ENCODE measurements at regions not wholly inside any gene's neighbourhood (a gene's known extent, or its start where the extent isn't known, plus 50 kb on each side); places are given as distances from the start of the nearest gene placed in this dataset.
"Not testable (repeated sequence)": the region's sequence is repeated elsewhere in the genome, so short reads cannot be mapped to it uniquely, and the experiment has no call there.

DNA sequence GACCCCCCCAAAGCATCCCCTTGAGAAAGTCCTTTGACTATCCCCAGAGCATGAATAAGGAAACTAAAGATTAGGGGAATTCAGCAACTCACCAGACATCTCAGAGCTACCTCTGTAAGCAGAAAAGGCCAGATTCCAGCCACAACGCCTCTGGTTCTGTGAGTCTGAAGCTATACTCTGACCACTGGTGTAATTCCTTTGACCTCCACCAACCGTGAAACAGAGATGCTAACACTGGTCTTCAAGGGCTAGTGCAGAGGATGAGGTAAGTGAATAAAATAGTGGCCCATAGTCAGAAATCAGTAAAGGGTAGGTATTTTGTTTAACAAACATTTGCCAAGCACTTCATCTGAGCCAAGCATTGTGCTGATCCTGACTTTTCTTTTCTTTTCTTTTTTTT, 353.4 kb downstream of the NPIPA8 start:
- DNase-seq = no peak

DNA sequence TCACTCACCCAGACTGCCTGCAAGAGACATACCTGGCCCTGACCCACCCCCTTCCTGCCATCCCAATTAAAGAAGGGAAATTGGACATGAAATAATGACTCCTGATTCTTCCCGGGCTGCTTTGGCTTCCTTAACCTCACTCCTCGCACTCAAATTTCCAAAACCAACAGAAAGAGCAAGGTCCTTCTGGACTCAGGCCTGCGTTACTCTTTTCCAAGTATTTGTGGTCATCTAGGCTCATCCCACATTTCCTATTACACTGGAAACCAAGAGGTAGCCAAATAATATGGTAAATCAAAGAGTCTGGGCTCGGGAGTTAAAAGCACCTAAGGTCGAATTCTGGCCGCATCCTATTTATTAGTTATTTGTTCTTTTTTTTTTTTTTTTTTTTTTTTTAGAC, 359.3 kb downstream of the NPIPA8 start:
- no peak for DNase-seq

DNA sequence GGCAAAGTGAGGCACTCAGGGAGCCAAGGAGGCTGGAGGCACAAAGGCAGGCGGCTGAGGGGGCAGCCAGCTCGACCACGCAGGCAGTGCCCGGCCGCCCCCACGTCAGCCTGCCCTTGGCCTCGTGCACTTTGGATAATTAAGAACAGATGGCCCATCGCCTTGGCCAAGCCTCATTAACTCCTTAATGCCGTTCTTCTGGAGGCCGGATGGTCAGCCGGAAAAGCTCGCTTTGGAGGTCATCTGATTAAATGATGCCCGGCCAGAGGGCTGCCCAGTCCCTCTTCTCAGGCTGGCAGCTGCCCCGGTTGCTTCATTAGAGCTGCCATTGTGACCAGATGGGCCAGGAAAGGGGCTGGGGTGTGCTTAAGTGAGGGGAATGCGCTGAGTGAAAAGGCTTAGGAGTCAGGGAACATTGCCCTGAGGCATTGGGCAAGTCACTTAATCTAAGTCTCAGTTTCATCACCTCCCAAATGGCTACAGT, 364.0 kb downstream of the NPIPA8 start:
- DNase-seq = no peak

DNA sequence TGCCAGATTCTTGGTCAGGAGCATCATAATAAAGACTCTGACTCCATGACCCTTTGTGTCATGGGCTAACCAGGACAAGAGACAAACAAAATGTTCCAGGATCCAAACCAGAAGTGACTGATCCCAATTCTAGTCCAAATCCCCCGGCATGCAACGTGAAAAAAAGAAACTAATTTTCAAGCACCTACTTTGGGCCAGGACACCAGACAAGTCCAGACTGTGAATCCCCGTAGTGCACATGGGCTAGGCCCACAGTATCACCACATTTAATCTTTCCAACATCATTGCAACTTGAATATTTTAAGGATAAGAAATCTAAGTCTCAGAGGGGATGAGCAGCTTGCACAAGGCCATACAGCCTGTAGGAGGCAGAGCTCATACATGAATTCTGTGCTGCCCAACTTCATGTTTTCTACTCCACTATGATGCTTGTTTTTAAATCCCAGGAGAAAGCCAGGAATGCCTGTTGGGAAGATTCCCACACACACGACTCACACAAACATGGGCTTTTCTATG, 365.7 kb downstream of the NPIPA8 start:
- DNase-seq = no peak

DNA sequence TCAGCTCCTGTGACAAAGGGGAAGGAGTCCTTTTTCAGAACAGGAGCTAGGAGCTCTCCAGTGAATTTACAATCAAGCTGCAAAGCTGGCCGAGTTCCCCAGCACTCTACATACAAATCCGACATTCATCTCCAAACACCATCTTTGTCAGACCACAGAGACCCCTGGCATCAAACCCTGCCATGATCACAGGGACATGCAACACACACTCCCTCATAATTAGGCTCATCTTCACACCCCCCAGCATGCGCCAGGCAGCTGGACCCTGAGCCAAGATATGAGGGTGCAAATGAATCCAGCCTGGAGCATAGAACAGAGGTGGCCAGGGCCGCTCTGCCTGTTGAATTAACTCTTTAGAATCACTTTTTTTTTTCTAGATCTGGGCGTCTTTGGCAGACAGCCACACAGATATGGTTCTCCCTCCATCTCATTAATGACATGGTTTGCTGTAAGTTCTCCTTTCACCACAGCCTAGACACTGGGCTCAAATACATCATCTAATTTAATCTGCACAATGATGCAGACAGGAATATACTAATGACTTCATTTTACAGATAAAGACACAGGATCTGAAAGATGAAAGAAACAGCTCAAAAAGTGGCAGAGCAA, 366.3 kb downstream of the NPIPA8 start:
- no peak for DNase-seq

DNA sequence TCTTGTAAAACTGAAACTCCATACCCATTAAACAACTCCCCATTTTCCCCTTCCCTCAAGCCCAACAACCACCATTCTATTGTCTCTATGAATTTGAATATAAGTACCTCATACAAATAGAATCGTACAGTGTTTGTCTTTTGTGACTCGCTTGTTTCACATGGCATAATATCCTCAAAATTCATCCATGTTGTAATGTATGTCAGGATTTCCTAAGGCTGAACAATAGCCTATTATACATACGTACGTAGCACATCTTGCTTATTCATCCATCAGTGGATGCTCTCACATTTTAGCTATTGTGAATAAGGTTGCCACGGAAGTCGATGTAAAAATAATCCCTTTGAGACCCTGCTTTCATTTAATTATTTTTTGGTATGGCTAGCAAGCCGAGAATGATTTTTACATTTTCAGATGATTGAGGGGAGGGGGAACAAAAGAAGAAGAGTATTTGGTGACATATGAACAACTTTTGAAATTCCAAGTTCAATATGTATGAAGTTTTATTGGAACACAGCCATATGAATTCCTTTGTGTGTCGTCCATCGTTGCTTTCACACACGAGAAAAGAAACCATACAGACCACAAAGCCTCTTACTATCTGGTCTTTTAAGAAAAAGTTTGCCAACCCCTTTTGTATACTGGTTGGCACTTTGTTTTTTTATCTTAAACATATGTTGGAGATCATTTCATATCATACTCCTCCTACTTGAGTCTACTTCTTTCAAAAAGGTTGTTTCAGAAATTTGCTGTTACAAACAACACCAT, 371.2 kb downstream of the NPIPA8 start:
- no peak for DNase-seq

DNA sequence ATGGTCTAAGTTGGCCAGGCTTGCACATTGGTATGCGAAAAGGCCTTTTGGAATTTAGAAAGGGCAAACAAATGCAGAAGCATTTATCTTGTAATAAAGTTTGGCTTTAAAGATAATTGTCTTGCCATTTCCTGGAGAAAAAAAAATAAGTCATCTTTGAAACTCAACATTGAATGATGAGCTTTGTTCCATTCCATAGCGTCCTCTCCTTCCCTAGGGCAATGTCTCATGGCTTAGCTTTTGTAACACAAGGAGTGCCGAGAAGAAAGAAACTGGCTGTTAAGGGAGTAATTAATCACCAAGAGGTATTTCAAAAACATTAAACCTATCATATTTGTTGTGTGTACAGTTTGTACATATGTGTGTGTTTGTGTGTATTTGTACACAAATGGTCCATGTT, 372.3 kb downstream of the NPIPA8 start:
- no peak for DNase-seq

DNA sequence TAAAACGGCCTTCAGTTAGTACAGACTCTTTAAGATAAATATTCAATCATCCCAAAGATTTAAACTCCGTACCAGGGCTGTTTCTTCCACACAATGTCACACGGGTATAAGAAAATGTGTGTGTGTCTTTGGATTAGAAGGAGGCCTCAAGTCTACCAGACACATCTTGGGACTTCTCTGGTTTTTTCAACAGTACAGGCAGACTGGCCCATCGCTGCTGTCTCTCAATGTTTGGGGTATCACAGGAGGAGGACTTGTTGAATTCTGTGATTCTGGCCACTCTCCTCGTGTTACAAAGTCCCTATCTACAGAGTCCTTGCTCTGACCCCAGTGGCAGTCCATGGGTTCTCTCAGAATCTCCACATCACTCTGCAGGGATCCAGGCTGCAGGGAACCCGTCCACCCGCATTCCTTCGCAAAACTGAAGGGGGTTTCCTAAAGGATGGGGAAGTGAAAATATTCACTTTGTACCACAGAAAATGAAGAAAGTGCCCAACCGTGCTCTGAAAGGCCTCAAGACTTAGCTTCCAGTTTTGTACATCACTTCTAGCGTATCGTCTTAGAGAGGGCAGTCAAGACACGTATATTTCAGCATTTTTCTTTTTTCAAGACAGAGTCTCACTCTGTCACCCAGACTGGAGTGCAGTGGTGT, 373.2 kb downstream of the NPIPA8 start:
- no peak for DNase-seq

DNA sequence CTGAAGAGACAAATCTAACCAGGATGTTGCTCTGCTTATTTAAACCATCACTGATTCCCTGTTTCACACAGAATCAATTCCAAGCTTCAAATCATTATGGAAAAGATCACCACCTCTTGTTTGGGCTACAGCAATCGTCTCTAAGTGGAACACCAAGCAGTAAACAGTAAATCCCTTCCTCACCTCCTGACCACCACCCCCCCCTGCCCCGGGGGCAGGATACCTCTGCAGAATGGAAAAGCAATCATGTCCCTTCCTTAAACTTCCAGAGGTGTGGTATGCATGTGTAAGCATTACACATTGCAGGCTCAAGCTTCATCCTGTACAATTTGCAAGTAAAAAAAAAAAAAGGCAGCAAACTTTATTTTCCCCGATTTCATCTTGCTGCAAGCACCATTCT, 373.8 kb downstream of the NPIPA8 start:
- DNase-seq = no peak

DNA sequence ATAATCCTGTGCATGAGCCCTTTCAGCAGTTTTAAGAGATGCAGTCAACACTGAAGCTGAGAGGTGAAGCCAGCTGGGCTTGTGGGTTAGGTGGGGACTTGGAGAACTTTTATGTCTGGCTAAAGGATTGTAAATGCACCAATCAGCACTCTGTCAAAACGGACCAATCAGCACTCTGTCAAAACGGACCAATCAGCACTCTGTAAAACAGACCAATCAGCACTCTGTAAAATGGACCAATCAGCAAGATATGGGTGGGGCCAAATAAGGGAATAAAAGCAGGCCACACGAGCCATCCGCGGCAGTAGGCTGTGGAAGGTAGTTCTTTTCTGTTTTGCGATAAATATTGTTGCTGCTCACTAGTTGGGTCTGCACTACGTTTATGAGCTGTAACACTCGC, 374.7 kb downstream of the NPIPA8 start:
- not testable (repeated sequence) for DNase-seq

DNA sequence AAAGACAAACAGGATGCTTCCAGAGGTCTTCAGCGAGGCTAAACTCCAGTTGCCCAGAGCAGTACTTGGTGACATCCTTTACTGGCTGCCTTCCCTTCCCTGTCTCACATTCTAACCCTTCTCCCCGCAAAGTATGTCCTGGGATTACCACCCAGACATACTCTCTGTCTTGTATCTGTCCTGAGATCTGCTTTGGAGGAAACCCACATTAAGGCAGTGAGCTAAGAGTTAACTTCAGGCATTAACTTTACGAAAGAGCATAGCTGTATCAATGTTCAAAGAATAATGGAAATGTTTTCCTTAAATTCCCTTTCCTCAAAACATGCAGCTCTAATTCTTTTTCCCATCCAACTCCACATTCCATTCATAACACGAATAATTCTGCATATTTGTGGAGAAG, 385.2 kb downstream of the NPIPA8 start:
- DNase-seq = no peak

DNA sequence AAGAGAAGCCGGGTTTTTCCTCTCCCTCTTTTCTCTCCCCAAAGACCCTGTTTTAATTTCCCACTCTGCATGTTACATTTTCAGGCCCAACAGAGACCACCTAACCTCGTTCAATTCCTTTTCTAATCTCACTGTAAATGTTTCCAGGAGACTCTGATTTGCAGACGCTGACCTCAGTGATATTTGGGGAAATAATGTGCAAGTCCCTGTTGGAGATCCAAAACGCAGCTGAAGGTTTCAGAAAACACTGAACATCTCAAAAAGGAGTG, 386.6 kb downstream of the NPIPA8 start:
- no peak for DNase-seq

DNA sequence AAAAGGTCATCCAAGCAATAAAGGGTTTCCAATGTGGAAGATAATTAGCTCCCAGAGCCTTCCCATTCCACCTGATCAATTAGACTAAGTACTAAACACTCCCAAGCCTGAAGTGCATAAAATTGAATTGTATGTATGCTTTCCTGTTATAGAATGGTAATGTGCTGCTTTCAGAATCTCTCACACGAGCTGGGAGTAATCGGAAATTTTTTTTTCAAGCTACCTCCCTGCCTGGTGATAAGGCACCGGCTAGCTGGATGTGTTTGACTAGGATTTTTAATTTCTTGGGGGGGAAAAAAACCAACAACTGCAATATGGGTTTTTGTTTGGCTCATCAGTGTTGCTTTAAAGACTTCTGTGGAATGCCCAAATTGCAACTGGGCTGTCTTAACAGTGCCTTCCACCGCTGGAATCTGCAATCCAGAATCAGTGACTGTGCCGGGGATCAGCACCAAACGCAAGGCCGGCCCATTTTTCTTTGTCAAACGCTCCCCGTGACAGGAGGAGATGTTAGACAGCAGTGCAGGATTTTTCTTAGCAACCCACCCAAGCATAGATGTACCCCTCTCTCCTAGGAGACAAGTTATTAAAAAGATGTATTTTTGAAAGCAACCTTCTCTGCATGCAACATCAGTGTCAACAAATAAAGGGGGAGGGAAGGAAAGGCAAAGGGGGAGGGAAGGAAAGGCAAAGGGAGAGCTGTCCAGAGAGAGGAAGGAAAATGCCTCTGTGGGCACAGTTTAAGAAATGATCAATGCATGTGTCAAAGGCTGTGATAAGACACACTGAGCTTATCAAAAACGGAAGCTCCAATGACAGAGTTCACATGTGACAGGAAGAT, 387.2 kb downstream of the NPIPA8 start:
- DNase-seq = no peak

DNA sequence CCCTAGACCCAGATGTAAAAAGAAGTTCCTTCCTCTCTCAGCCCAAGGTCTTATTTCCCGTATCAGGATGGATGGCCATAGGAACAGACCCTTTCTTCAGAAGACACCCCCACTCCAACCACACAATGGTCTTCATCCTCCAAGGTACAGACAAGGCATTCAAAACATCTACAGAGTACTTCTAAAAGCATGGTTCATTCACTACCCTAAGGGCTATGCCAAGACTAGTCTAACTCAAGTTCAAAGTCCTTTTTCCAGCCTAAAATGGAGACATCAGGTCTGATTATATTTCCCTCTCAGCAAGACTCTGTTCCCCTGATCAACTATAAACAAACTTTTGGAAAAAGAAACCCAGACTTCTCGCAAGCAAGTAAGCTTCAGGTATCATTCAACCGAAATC, 388.9 kb downstream of the NPIPA8 start:
- no peak for DNase-seq

DNA sequence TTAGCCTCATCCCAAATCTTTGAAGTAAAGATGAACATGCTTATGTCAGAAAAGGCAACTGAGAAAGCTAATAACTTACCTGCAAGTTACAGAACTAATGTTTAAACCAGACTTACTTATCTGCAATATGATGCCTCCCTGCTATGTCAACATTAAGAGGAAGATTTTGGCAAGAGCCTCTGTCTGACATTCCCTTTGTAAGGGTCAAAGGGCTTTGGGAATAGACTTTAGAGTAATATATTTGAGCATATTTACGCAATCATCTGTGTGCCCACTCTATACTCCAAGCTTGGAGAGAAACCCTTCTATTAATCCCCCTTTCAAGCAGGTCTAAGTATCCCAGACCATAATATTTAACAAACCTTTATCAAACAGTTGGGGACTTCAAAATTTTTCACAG, 389.4 kb downstream of the NPIPA8 start:
- no peak for DNase-seq

DNA sequence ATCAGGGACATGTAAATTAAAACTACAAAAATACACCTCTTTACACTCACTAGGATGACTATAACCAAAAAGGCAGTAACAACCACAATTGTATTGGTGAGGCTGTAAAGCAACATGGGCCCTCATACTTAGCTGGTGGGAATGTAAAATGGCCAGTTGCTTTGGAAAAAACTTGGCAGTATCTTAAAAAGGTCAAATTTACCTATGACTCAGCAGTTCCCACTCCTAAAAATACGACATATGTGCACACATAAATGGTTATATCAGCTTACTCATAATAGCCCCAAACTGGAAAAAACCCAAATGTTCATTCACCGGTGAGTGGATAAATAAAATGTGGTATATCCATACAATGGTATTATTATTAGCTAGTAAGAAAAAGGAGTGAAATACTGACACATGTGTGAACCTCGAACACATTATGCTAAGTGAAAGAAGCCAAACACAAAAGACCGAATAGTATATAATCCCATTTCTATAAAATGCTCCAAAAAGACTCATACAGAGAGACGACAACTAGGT, 391.4 kb downstream of the NPIPA8 start:
- no peak for DNase-seq

DNA sequence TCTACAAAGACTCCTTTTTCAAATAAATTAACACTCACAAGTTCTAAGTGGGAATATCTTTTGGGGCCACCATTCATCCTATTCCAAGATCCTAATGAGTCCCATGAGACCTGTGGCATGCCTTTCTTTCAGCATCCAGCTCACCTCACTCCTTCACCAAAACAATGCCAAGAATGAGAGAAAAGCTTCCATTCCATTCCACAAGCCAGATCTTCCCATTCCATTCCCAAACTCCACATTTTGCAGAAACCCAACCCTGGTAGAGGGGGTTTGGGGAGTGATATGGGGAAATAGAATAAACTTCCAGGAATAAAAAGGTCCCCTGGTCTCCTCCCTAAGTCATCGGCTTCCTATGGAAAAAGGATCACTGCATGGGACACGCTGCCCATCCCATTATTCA, 392.2 kb downstream of the NPIPA8 start:
- DNase-seq = no peak

DNA sequence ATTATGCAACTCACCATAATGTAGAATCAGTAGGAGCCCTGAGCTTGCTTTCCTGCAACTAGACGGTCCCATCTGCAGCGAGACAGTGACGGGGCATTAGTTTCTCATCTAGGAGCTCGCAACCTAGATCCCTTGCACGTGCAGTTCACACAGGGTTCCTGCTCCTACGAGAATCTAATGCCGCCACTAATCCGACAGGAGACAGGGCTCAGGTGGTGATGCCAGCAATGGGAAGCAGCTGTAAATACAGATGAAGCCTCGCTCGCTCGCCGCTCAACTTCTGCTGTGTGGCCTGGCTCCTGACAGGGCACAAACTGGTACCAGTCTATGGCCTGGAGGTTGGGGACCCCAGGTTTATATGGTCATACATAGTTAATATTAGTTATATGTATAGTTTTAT, 394.5 kb downstream of the NPIPA8 start:
- DNase-seq = no peak

DNA sequence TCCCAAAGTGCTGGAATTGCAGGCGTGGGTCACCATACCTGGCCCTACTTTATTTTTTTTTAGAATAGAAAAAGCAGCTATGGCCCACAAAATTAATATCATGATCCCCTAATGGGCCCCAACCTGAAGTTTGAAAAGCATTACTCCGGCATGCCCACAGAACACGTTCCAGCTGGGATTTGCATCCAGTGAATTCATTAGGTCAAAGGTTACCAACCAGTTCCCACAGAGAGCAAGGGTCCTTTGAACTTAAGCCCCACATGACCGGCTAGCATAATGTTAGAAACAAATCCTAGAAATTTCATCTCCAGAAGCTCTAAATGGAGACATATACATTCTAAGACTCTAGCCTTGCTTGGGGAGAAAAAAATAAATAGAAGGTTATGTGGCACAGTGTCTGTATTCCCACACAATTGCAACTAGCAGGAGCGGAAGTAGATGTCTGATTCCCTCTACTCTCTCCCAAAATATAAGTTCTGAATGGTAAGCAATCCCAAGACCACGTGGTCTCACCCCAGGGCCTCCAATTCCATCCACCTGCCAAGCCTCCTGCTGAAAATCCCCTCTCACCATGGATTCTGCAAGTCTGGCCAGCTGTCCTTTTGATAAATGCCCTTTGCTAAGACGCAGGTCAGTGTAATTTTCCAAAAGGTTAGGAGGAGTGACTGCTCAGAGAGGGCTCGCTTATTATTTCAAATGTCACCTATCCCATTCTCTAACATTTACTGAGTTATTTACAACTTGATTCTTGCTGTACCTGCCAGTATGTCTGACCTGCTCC, 395.8 kb downstream of the NPIPA8 start:
- DNase-seq = no peak

DNA sequence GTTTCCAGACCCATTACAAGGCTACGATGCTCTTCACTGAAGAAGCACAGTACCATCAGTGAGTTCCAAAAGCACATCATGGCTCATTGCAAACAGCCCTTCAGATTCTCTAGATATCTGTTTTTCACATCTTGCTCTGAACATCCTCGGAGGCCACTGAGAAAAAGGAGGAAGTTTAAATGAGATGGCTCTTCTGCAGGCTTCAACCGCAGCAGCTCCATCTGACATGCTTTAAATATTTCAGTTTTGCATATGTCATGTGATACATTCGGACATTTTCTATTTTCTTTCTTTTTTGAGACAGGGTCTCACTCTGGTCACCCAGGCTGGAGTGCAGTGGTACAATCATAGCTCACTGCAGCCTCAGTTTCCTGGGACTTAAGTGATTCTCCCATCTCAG, 396.8 kb downstream of the NPIPA8 start:
- DNase-seq = no peak

DNA sequence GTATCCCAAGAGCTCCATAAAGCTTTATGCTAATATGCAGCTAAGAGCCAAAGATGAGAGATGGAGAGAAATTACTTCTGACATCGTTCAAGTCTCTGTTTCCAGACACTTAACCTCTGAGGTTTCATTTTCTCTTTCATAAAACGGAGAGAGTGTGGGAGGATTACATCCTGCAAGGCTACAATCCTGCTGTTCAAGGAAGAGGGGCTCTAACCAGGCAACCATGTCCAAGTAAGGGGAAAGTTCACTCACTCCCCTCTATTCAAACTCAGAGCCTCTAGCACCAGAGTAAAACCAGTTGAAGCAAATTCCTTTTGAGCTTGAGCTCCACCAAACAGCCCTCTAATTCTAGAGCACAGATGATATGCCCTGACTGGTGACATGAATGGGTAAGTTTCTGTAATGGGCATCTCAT, 397.4 kb downstream of the NPIPA8 start:
- DNase-seq = no peak

DNA sequence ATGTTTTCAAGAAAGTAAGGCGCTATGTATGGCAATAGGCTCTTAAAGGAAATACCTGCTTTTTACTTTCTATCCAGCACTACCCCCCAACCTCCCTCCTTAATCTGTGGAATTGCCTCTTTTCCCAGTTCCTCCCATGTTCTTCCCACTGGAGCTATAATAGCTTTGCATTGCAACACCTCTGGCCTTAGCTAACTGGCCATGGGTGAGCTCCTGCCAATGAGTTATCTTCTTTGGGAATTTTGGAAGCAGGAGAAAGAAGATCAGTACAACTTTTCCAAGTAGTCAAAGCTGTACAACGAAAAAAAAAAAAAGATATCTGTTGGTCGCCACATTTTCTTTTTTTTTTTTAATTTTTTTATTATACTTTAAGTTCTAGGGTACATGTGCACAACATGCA, 398.0 kb downstream of the NPIPA8 start:
- no peak for DNase-seq
